KBM-7 (cell line): ENCODE measurements at regions not wholly inside any gene's neighbourhood (a gene's known extent, or its start where the extent isn't known, plus 50 kb on each side); places are given as distances from the start of the nearest gene placed in this dataset.

ENCODE experiments used
- DNase-seq: peaks from one replicate; pipeline ENCODE4 v3.0.0-alpha.2; 2015
- in situ Hi-C: fragments of 300-500 bp; cut with MboI; formaldehyde crosslinking; loops from 2 replicates; pipeline ENCODE4 v1.14.3; 2020; ENCODE audit warnings: low sequenced_read_pairs, low pct_unique_long_range_greater_than_20kb, mixed read lengths

DNA sequence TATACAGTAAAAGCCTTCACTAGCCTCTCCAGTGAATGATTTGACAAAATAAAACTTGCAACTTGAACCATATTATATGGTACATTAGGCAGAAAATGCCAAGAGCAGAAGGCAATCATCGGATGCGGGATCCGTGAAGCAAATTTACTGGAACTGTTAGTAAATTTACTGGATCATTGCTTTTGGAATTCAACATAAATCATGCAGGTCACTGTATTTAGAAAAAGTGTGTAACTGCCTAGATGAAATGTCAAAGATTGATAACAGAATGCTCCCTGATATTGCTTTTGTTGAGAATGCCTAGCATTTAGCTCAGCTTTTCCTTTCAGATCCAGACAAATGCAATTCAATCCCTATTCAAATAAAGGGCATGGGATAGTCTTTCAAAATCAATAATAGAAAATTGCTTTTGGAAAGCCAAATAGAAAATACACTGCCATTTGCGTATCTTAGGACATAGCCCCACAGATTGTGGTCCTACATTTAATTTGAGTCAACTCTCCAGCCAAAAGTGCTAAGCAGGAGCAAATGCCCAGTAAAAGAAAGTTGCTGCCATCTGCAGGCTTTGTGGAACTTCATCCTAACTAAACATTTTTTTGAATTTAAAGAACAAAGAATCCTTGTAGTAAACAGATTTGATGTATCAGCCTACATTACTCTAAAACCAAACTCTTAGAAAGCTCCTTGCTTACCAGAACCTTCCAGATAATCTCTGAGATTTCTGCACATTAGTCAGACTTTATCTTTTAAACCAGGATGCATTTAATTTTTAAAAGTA, 109.5 kb upstream of the HSF2 start:
- in situ Hi-C loops, result no loop called here
- no peak for DNase-seq

DNA sequence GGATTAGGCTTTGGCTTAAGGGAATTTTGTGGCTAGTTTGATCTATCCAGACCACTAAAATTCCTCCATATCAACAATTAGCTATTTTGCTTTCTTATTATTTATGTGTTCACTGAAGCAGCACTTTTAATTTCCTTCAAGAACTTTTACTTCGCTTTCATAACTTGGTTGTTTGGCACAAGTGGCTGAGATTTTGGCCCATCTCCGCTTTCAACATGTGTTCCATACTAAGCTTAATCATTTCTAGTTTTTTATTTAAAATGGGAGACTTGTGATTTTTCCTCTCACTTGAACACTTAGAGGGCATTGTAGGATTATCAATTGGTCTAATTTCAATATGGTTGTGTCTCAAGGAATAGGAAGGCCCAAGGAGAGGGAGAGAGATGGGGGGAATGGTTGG, 102.4 kb upstream of the HSF2 start:
- in situ Hi-C loops, result no loop called here

DNA sequence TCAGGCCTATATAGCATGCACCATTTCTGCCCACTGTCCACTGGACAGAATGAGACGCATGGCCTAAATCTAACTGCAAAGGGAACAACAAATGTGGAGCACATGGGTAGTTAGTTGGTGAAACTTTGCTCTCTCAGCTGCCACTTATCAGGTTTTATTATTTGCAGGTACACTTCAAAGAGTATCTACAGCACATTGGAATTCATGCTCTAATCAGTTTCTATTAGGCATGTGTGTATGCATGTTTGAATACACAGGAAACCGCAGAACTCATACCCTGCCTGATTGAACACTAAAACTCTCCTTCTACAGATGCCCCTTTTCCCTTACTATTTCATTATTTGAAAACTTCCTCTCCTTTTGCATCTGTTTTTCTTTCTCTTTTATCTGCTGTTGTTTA, 97.4 kb upstream of the HSF2 start:
- no peak for DNase-seq
- in situ Hi-C loops, result no loop called here

More for the DNA sequence above, 102.4 kb upstream of the HSF2 start:
- DNase-seq, result no peak

GRCh38 chr6:122307577-122307976, 91.9 kb upstream of the HSF2 start:
- in situ Hi-C loops, result no loop called here
- DNase-seq, result no peak

GRCh38 chr6:122308074-122308473, 91.4 kb upstream of the HSF2 start:
- no peak for DNase-seq
- in situ Hi-C loops, result no loop called here

- no peak for DNase-seq
- in situ Hi-C loops, result no loop called here
Measured at GRCh38 chr6:122315842-122316241, 83.6 kb upstream of the HSF2 start.

GRCh38 chr6:122322824-122323223, 76.6 kb upstream of the HSF2 start:
- in situ Hi-C loops, result no loop called here
- peak; percentile 13 for DNase-seq

DNA sequence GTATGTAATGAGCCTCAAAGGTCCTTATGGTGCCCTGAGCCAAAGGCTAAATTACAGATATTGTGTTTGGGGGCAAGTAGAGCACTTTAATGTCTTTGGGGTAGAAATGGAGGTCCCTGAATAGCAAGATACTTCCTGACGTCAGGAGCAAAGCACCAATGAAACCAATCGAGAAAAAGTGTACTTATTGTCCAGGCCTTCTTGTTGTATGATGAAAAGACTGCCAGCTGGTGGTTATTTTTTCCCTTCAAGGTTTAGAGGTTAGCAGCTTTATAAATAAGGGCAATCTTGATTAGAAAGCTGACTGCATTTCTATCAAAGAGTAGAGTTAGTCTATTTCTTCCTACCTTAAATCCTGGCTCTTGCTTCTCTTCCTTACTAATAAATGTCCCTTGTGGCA, 76.1 kb upstream of the HSF2 start:
- DNase-seq, result no peak
- in situ Hi-C loops, result no loop called here

DNA sequence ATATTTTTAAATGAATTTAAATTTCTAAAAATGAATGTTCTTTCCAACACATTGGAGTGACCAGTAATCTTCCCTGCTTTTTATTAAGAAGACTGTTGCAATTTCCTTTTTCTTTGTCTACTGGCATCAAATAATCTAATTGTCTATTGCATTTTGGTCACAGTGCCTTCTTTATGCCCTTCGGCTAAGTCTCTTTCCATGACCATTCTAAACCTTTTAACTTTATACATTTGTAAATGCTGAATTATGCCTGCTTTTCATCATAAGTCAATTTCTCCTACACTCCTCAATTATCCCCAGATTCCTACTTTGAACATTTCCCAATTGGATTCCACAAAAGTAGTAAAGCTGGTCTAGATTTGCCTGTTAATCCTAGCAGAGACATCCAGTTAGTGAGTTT, 69.1 kb upstream of the HSF2 start:
- in situ Hi-C loops, result no loop called here
- DNase-seq, result no peak

GRCh38 chr6:122337645-122338044, 61.8 kb upstream of the HSF2 start:
- in situ Hi-C loops, result no loop called here
- DNase-seq, result no peak

- in situ Hi-C loops, result no loop called here
- DNase-seq, result no peak
Measured at GRCh38 chr6:122339661-122340060, 59.8 kb upstream of the HSF2 start.

- no peak for DNase-seq
- in situ Hi-C loops, result no loop called here
Measured at GRCh38 chr6:122347280-122347679, 52.2 kb upstream of the HSF2 start.

- in situ Hi-C loops, result no loop called here
- DNase-seq, result no peak
Measured at GRCh38 chr6:122347751-122348150, 51.7 kb upstream of the HSF2 start.
